ENCODE measurements at regions not wholly inside any gene's neighbourhood (a gene's known extent, or its start where the extent isn't known, plus 50 kb on each side); places are given as distances from the start of the nearest gene placed in this dataset.

DNA sequence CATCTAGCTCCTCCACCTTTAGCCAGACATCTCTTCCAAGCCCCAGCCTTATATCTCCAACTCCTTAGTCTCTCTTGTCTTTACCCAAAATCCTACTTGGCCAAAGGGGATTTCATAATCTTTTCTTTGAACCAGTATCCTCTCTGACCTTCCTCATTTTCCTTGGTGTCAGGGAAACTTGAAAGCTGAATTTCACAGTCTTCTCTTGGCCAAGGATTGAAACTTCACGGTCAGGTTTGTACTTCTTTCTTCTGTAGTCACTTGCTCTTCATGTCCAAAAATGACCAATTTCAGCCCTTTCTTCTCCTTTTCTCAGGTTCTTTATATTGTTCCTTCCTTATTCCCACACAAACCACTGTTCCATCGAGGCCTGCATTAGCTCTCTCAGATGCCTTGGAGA is 473.7 kb upstream of the KLF4 start:
- TF ChIP-seq, protein P1, sequence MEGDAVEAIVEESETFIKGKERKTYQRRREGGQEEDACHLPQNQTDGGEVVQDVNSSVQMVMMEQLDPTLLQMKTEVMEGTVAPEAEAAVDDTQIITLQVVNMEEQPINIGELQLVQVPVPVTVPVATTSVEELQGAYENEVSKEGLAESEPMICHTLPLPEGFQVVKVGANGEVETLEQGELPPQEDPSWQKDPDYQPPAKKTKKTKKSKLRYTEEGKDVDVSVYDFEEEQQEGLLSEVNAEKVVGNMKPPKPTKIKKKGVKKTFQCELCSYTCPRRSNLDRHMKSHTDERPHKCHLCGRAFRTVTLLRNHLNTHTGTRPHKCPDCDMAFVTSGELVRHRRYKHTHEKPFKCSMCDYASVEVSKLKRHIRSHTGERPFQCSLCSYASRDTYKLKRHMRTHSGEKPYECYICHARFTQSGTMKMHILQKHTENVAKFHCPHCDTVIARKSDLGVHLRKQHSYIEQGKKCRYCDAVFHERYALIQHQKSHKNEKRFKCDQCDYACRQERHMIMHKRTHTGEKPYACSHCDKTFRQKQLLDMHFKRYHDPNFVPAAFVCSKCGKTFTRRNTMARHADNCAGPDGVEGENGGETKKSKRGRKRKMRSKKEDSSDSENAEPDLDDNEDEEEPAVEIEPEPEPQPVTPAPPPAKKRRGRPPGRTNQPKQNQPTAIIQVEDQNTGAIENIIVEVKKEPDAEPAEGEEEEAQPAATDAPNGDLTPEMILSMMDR (IDR thresholded peaks at IDR 0.05): no peak
- TF ChIP-seq POLR2A (IDR thresholded peaks at IDR 0.05): no peak
- TF ChIP-seq EP300 (IDR thresholded peaks at IDR 0.05): no peak
